CD14-positive monocyte (primary cell): ENCODE measurements at regions not wholly inside any gene's neighbourhood (a gene's known extent, or its start where the extent isn't known, plus 50 kb on each side); places are given as distances from the start of the nearest gene placed in this dataset.

ENCODE experiments used
- DNase-seq, 3 donors: peaks; one replicate each; pipeline ENCODE4 v3.0.0-alpha.2; 2011 to 2022
- H2AFZ ChIP-seq: 2 replicates; pipeline ENCODE4 v1.6.0; 2012; ENCODE audit warnings: mild to moderate bottlenecking, low read depth, low read length, inconsistent platforms; ENCODE audit not compliant: insufficient read depth, poor library complexity, severe bottlenecking
- H3K27ac ChIP-seq, 2 donors: 1 replicate in 1 of 2; 2 replicates in 1 of 2; pipeline ENCODE4 v1.5.1; 2012 to 2013; ENCODE audit warnings: low read length in 2 of 2, control low read depth in 1 of 2, inconsistent platforms in 1 of 2, low read depth in 1 of 2, mild to moderate bottlenecking in 1 of 2
- H3K27me3 ChIP-seq, 2 donors: one replicate each; pipeline versions ENCODE4 v1.6.0 to v1.6.1; 2011 to 2013; ENCODE audit warnings: low read length in 2 of 2; ENCODE audit not compliant: control insufficient read depth in 2 of 2, insufficient read depth in 2 of 2
- H3K36me3 ChIP-seq, 2 donors: replicated peaks in 1 of 2; 1 replicate in 1 of 2; 2 replicates in 1 of 2; pipeline versions ENCODE4 v1.5.1 to v1.6.1; 2012 to 2013; ENCODE audit warnings: low read length in 2 of 2, control low read depth in 1 of 2, inconsistent platforms in 1 of 2, mild to moderate bottlenecking in 1 of 2; ENCODE audit not compliant: insufficient read depth in 2 of 2, control insufficient read depth in 1 of 2
- H3K4me1 ChIP-seq, 2 donors: 1 replicate in 1 of 2; 2 replicates in 1 of 2; pipeline versions ENCODE4 v1.5.1 to v1.6.1; 2012 to 2013; ENCODE audit warnings: low read length in 2 of 2, control low read depth in 1 of 2, inconsistent platforms in 1 of 2, mild to moderate bottlenecking in 1 of 2, moderate library complexity in 1 of 2; ENCODE audit not compliant: insufficient read depth in 2 of 2, control insufficient read depth in 1 of 2
- H3K4me2 ChIP-seq: replicated peaks from 2 replicates; pipeline ENCODE3; 2012; ENCODE audit warnings: low read length, moderate library complexity, mild to moderate bottlenecking; ENCODE audit not compliant: poor library complexity, severe bottlenecking; ENCODE audit errors: extremely low read depth
- H3K4me3 ChIP-seq, 3 experiments: fragments of 200-600 bp in 1 of 3; sonication (generic) in 1 of 3; replicated peaks in 1 of 3; 1 replicate in 2 of 3; 2 replicates in 1 of 3; pipeline ENCODE4 v1.5.1; 2011 to 2013; ENCODE audit warnings: low read length in 3 of 3, mild to moderate bottlenecking in 3 of 3, control low read depth in 2 of 3, low read depth in 2 of 3, inconsistent platforms in 1 of 3, moderate library complexity in 1 of 3
- H3K79me2 ChIP-seq: 2 replicates; pipeline ENCODE4 v1.6.0; 2012; ENCODE audit warnings: mild to moderate bottlenecking, control low read depth, inconsistent platforms, low read length, moderate library complexity; ENCODE audit not compliant: insufficient read depth
- H3K9ac ChIP-seq: 2 replicates; pipeline ENCODE4 v1.6.0; 2017; ENCODE audit warnings: low read length, mild to moderate bottlenecking; ENCODE audit not compliant: insufficient read depth, poor library complexity, severe bottlenecking
- H3K9me3 ChIP-seq, 2 donors: replicated peaks in 1 of 2; 1 replicate in 1 of 2; 2 replicates in 1 of 2; pipeline versions ENCODE4 v1.5.1 to v1.6.1; 2012 to 2013; ENCODE audit warnings: low read length in 2 of 2, control low read depth in 1 of 2; ENCODE audit not compliant: control insufficient read depth in 1 of 2, insufficient read depth in 1 of 2
- H4K20me1 ChIP-seq: 2 replicates; pipeline ENCODE4 v1.6.0; 2012; ENCODE audit warnings: mild to moderate bottlenecking, low read length, control low read depth, moderate library complexity; ENCODE audit not compliant: insufficient read depth
- H3K27ac Mint-ChIP-seq, 7 donors: one replicate each; pipeline ENCODE4 v1.8.0; 2020; ENCODE audit warnings: mild to moderate bottlenecking in 7 of 7, mixed read lengths in 7 of 7, moderate library complexity in 6 of 7, inconsistent platforms in 2 of 7
- H3K27me3 Mint-ChIP-seq, 3 donors: one replicate each; pipeline ENCODE4 v1.8.0; 2021 to 2022; ENCODE audit warnings: low read depth in 3 of 3, mild to moderate bottlenecking in 3 of 3, mixed read lengths in 3 of 3, moderate library complexity in 3 of 3, inconsistent platforms in 1 of 3
- H3K36me3 Mint-ChIP-seq, 2 donors: one replicate each; pipeline ENCODE4 v1.8.0; 2020; ENCODE audit warnings: mixed read lengths in 2 of 2, inconsistent platforms in 1 of 2, mild to moderate bottlenecking in 1 of 2
- H3K4me1 Mint-ChIP-seq: one replicate; pipeline ENCODE4 v1.8.0; 2020; ENCODE audit warnings: mild to moderate bottlenecking, mixed read lengths
- H3K4me3 Mint-ChIP-seq, 2 donors: one replicate each; pipeline ENCODE4 v1.8.0; 2020; ENCODE audit warnings: mild to moderate bottlenecking in 2 of 2, mixed read lengths in 2 of 2, moderate library complexity in 1 of 2
- H3K9me3 Mint-ChIP-seq, 7 donors: one replicate each; pipeline ENCODE4 v1.8.0; 2020 to 2022; ENCODE audit warnings: mixed read lengths in 7 of 7, mild to moderate bottlenecking in 6 of 7, moderate library complexity in 6 of 7, inconsistent platforms in 2 of 7
- whole genome bisulfite sequencing: methylation state at CpG from one replicate; pipeline ENCODE4 v1.1.5; 2013; ENCODE audit warnings: missing lambda C conversion rate; ENCODE audit not compliant: insufficient coverage; 5-methylcytosine and 5-hydroxymethylcytosine counted together
- intact Hi-C, 2 donors: fragments of 100-400 bp; cut with micrococcal nuclease; formaldehyde crosslinking; loops; one replicate each; pipeline versions ENCODE4 v1.15.0 to v1.15.1; 2023
- TF ChIP-seq, protein P1 (sequence below): fragments of 200-600 bp; IDR thresholded peaks from one replicate; pipeline ENCODE4 v1.8.0; 2022; ENCODE audit warnings: antibody characterized with exemption, mild to moderate bottlenecking

DNA sequence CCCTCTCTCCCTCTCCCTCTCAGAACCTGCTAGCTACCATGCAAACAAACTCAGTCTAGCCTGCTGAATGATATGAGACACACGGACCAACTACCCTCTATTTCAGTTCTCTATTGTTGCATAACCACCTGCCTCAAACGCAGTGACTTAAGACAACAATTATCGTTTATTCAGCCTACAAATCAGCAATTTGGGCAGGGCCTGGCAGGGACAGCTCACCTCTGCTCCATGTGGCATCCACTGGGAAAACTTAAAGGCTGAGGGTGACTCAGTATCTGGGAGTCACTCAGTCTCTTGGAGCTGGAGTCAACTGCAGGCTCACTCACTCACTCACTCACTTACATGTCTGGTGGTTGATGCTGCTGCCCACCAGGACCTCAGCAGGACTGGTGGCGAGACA is 121.3 kb downstream of the SEC16B start:
- WGBS: 86% methylated on average over 2 of the region's 4 CpGs
- Histone ChIP-seq H3K4me3 (no peak overlapping the region), H3K4me2 (no peak overlapping the region), H3K9ac (no peak overlapping the region), H3K27me3 (no peaks in the 10 kb centered on the region), H3K36me3 (no peaks in the 10 kb centered on the region), H3K27ac (no peak overlapping the region), H4K20me1 (no peaks in the 10 kb centered on the region), H3K4me1 (no peaks in the 10 kb centered on the region), H3K9me3 (no peaks in the 10 kb centered on the region), H2AFZ (no peak overlapping the region), H3K79me2 (no peaks in the 10 kb centered on the region)
- intact Hi-C loops: no loop called here
- H3K9me3 Mint-ChIP-seq: peaks cover 0 to 5% (median 2%) of the 10 kb centered on the region in 7 donors
- H3K4me3 Mint-ChIP-seq: no peak overlapping the region
- no peaks in the 10 kb centered on the region for H3K4me1 Mint-ChIP-seq
- DNase-seq: no peak
- TF ChIP-seq, protein P1, sequence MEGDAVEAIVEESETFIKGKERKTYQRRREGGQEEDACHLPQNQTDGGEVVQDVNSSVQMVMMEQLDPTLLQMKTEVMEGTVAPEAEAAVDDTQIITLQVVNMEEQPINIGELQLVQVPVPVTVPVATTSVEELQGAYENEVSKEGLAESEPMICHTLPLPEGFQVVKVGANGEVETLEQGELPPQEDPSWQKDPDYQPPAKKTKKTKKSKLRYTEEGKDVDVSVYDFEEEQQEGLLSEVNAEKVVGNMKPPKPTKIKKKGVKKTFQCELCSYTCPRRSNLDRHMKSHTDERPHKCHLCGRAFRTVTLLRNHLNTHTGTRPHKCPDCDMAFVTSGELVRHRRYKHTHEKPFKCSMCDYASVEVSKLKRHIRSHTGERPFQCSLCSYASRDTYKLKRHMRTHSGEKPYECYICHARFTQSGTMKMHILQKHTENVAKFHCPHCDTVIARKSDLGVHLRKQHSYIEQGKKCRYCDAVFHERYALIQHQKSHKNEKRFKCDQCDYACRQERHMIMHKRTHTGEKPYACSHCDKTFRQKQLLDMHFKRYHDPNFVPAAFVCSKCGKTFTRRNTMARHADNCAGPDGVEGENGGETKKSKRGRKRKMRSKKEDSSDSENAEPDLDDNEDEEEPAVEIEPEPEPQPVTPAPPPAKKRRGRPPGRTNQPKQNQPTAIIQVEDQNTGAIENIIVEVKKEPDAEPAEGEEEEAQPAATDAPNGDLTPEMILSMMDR: no peak
- H3K27ac Mint-ChIP-seq: no peak overlapping the region
- H3K36me3 Mint-ChIP-seq: no peaks in the 10 kb centered on the region
- peaks cover 0 to 3% (median 0%) of the 10 kb centered on the region in 3 donors for H3K27me3 Mint-ChIP-seq

DNA sequence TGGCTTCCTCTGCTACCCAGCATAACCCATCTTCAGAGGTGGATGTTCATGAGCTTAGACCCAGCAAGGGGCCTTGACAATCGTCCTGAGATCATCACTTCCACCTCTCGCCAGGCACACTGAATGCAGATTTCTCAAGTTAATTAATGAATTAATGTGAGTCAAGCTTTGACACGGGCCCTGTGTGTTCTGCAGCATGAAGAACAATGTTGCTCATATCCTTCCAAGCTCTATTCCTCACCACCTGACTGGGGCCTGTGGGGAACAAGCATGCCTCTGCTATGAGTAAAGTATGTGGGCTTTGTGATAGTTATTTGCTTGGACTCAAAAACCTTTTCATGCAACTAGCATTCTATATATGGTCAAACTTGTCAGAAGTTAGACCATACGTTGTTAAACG is 122.0 kb downstream of the SEC16B start:
- Mint-ChIP-seq H3K36me3 (no peaks in the 10 kb centered on the region), H3K27me3 (peaks cover 0 to 3% (median 0%) of the 10 kb centered on the region in 3 donors), H3K4me1 (no peaks in the 10 kb centered on the region), H3K4me3 (no peak overlapping the region), H3K9me3 (peaks cover 0 to 5% (median 2%) of the 10 kb centered on the region in 7 donors), H3K27ac (no peak overlapping the region)
- Histone ChIP-seq H3K9me3 (no peaks in the 10 kb centered on the region), H3K4me3 (no peak overlapping the region), H3K4me2 (no peak overlapping the region), H3K9ac (no peak overlapping the region), H3K36me3 (no peaks in the 10 kb centered on the region), H3K27ac (no peak overlapping the region), H3K4me1 (no peaks in the 10 kb centered on the region), H3K27me3 (no peaks in the 10 kb centered on the region), H3K79me2 (no peaks in the 10 kb centered on the region), H2AFZ (no peak overlapping the region), H4K20me1 (no peaks in the 10 kb centered on the region)
- no peak for DNase-seq
- TF ChIP-seq, protein P1: no peak
- intact Hi-C loops: no loop called here
- 67% methylated on average over 1 of the region's 5 CpGs for WGBS
